Neural progenitor cell (in vitro differentiated cells): ENCODE measurements at regions not wholly inside any gene's neighbourhood (a gene's known extent, or its start where the extent isn't known, plus 50 kb on each side); places are given as distances from the start of the nearest gene placed in this dataset.

Source experiments
- DNase-seq: peaks from one replicate; pipeline ENCODE4 v3.0.0-alpha.2; 2016; ENCODE audit warnings: low spot score
- H2AFZ ChIP-seq: fragments of 200-600 bp; sonication (generic); replicated peaks from 2 replicates; pipeline ENCODE4 v1.6.1; 2016; ENCODE audit warnings: antibody characterized with exemption
- H3F3A ChIP-seq: fragments of 200-600 bp; sonication (generic); 2 replicates; pipeline ENCODE4 v1.6.1; 2016; ENCODE audit warnings: antibody characterized with exemption, low read depth
- H3K27ac ChIP-seq: fragments of 200-600 bp; sonication (generic); 2 replicates; pipeline ENCODE4 v1.5.1; 2016; ENCODE audit warnings: mild to moderate bottlenecking
- H3K27me3 ChIP-seq: fragments of 200-600 bp; sonication (generic); 2 replicates; pipeline ENCODE4 v1.6.1; 2016; ENCODE audit warnings: mild to moderate bottlenecking, moderate library complexity
- H3K36me3 ChIP-seq: fragments of 200-600 bp; sonication (generic); 2 replicates; pipeline ENCODE4 v1.5.1; 2016
- H3K4me1 ChIP-seq: fragments of 200-600 bp; sonication (generic); 2 replicates; pipeline ENCODE4 v1.6.1; 2016; ENCODE audit warnings: mixed run types
- H3K4me2 ChIP-seq: fragments of 200-600 bp; sonication (generic); 2 replicates; pipeline ENCODE4 v1.6.1; 2016
- H3K4me3 ChIP-seq: fragments of 200-600 bp; sonication (generic); 2 replicates; pipeline ENCODE4 v1.5.1; 2016
- H3K79me2 ChIP-seq: fragments of 200-600 bp; sonication (generic); 2 replicates; pipeline ENCODE4 v1.6.1; 2016; ENCODE audit warnings: low read depth
- H3K9ac ChIP-seq: fragments of 200-600 bp; sonication (generic); 2 replicates; pipeline ENCODE4 v1.6.1; 2016
- H3K9me3 ChIP-seq: fragments of 200-600 bp; sonication (generic); 2 replicates; pipeline ENCODE4 v1.5.1; 2016; ENCODE audit warnings: low read depth
- H4K20me1 ChIP-seq: fragments of 200-600 bp; sonication (generic); 2 replicates; pipeline ENCODE4 v1.6.1; 2016; ENCODE audit warnings: low read depth
- H3K27ac Mint-ChIP-seq: 3 replicates; pipeline ENCODE4 v1.8.0; 2021; ENCODE audit warnings: mixed read lengths
- H3K27me3 Mint-ChIP-seq: 2 replicates; pipeline ENCODE4 v1.8.0; 2022; ENCODE audit warnings: low read depth, mild to moderate bottlenecking, inconsistent platforms, moderate library complexity, mixed read lengths; ENCODE audit not compliant: insufficient read depth
- H3K36me3 Mint-ChIP-seq: 3 replicates; pipeline ENCODE4 v1.8.0; 2021; ENCODE audit warnings: mixed read lengths
- H3K4me1 Mint-ChIP-seq: 3 replicates; pipeline ENCODE4 v1.8.0; 2021; ENCODE audit warnings: mixed read lengths
- H3K4me3 Mint-ChIP-seq: 3 replicates; pipeline ENCODE4 v1.8.0; 2021; ENCODE audit warnings: mild to moderate bottlenecking, moderate library complexity, mixed read lengths
- H3K9me3 Mint-ChIP-seq: 3 replicates; pipeline ENCODE4 v1.8.0; 2020; ENCODE audit warnings: mixed read lengths
- CTCF ChIP-seq: fragments of 200-600 bp; sonication (generic); IDR thresholded peaks from 2 replicates; pipeline ENCODE4 v1.5.1; 2017; ENCODE audit warnings: antibody characterized with exemption, mild to moderate bottlenecking
- EZH2 ChIP-seq: fragments of 200-600 bp; sonication (generic); IDR thresholded peaks from 2 replicates; pipeline ENCODE4 v1.6.1; 2017; ENCODE audit warnings: antibody characterized with exemption, mild to moderate bottlenecking, moderate library complexity
- EZH2phosphoT487 ChIP-seq: fragments of 200-600 bp; sonication (generic); IDR thresholded peaks from 2 replicates; pipeline ENCODE4 v1.6.1; 2017; ENCODE audit warnings: antibody characterized with exemption

DNA sequence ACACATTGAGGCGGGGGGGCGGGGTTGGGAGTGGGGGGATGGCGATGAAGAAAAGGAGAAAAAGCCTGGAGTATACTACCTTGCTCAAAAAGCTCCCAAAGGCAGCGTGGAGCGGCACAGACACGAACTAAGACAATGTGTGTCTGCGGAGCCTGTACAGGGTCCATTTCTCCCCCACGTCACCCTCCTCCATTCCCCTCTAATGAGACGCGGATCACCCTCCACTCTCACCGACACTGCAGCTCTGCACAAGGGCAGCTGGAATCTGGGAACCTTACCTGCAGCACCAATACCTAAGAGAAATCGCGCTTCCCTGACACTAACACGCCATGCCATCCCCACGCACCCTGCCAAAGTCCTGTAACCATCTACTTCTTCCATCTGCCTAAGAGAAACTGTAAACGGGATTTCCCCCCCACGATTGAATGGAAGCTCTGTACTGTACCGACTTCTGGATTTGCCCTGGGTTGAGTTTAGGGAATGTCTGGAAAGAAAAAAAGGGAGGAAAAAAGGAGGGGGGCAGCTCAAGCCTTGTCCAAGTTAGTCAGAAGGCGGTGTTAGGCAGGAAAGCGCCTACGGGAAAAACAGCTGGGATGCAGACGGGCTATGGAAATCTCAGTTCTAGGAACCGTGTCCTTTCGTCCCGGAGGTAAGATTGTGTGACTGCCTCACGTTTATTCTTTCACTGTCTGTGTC, 125.7 kb upstream of the C11orf58 start:
- Histone ChIP-seq H4K20me1 (peaks cover 7% of the 10 kb centered on the region), H3K4me2 (peak overlapping the region; percentile 96), H3K9me3 (no peaks in the 10 kb centered on the region), H3K4me3 (peak overlapping the region; percentile 57), H3K79me2 (no peaks in the 10 kb centered on the region), H3K9ac (no peak overlapping the region), H3K36me3 (no peaks in the 10 kb centered on the region), H2AFZ (no peak overlapping the region), H3F3A (peaks cover 15% of the 10 kb centered on the region), H3K27ac (no peak overlapping the region), H3K27me3 (peaks cover 100% of the 10 kb centered on the region), H3K4me1 (peaks cover 39% of the 10 kb centered on the region)
- TF ChIP-seq EZH2phosphoT487: peak; percentile 58
- no peak for TF ChIP-seq CTCF
- peak; percentile 86 for TF ChIP-seq EZH2
- Mint-ChIP-seq H3K9me3 (no peaks in the 10 kb centered on the region), H3K4me3 (peak overlapping the region; percentile 94), H3K27me3 (peaks cover 36% of the 10 kb centered on the region), H3K27ac (no peak overlapping the region), H3K36me3 (no peaks in the 10 kb centered on the region), H3K4me1 (peaks cover 34% of the 10 kb centered on the region)
- DNase-seq: peak; percentile 53

DNA sequence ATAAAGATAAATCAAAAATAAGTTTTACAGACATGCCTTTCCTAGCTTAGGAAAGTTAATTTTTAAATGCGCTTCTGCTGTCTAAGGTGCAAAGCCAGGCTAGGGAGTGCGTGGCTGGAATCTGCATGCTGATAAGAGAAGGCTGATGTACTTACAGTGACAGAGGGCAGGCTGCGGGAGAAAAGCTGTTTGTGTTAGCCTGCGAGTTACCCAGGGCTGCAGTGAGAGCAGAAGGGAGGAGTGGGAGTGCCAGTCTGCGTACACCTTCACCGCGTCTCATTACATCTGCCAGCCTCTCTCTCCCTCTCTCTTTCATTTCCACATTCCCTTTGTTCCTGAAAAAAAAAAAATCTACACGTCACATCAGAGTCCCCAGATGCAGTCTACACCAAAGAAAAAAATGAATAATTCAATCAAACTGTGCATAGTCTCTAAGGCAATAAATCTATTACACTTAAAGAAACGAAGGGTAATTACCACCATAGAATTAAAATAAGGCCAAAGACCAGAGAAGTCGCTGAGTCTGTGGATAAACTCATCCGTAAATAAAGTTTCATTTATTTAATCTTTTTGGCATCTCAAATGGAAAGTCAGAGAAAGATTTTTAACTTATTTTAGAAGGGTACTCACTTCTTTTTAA, 126.4 kb upstream of the C11orf58 start:
- Mint-ChIP-seq H3K27ac (no peak overlapping the region), H3K36me3 (no peaks in the 10 kb centered on the region), H3K4me1 (peaks cover 34% of the 10 kb centered on the region), H3K27me3 (peaks cover 36% of the 10 kb centered on the region), H3K4me3 (peak overlapping the region; percentile 94), H3K9me3 (no peaks in the 10 kb centered on the region)
- Histone ChIP-seq H2AFZ (no peak overlapping the region), H3K4me1 (peaks cover 39% of the 10 kb centered on the region), H3K9ac (no peak overlapping the region), H3K4me2 (peak overlapping the region; percentile 96), H3K4me3 (peak overlapping the region; percentile 57), H3K27ac (no peak overlapping the region), H3F3A (peaks cover 22% of the 10 kb centered on the region), H4K20me1 (peaks cover 7% of the 10 kb centered on the region), H3K36me3 (no peaks in the 10 kb centered on the region), H3K79me2 (no peaks in the 10 kb centered on the region), H3K9me3 (no peaks in the 10 kb centered on the region), H3K27me3 (peaks cover 100% of the 10 kb centered on the region)
- no peak for TF ChIP-seq CTCF
- no peak for TF ChIP-seq EZH2
- no peak for TF ChIP-seq EZH2phosphoT487
- peak; percentile 65 for DNase-seq

GRCh38 chr11:16611401-16611921, 127.0 kb upstream of the C11orf58 start:
- TF ChIP-seq CTCF (no peak), EZH2phosphoT487 (peak; percentile 74), EZH2 (peak; percentile 95)
- peaks cover 36% of the 10 kb centered on the region for H3K27me3 Mint-ChIP-seq
- peak overlapping the region; percentile 94 for H3K4me3 Mint-ChIP-seq
- H3K9me3 ChIP-seq: no peaks in the 10 kb centered on the region
- H3K36me3 ChIP-seq: no peaks in the 10 kb centered on the region
- no peaks in the 10 kb centered on the region for H3K79me2 ChIP-seq
- peaks cover 28% of the 10 kb centered on the region for H3F3A ChIP-seq
- DNase-seq: peak; percentile 20
- H3K27ac Mint-ChIP-seq: no peak overlapping the region
- H3K9ac ChIP-seq: no peak overlapping the region
- peaks cover 7% of the 10 kb centered on the region for H4K20me1 ChIP-seq
- H3K9me3 Mint-ChIP-seq: no peaks in the 10 kb centered on the region
- H2AFZ ChIP-seq: no peak overlapping the region
- no peaks in the 10 kb centered on the region for H3K36me3 Mint-ChIP-seq
- H3K4me3 ChIP-seq: peak overlapping the region; percentile 10
- peak overlapping the region; percentile 52 for H3K4me2 ChIP-seq
- H3K4me1 Mint-ChIP-seq: peaks cover 34% of the 10 kb centered on the region
- H3K27ac ChIP-seq: no peak overlapping the region
- H3K27me3 ChIP-seq: peaks cover 100% of the 10 kb centered on the region
- H3K4me1 ChIP-seq: peaks cover 39% of the 10 kb centered on the region
